ENCODE measurements at regions not wholly inside any gene's neighbourhood (a gene's known extent, or its start where the extent isn't known, plus 50 kb on each side); places are given as distances from the start of the nearest gene placed in this dataset.
A peak's percentile ranks its signal among the peaks of the same experiment; 100 is the strongest.

DNA sequence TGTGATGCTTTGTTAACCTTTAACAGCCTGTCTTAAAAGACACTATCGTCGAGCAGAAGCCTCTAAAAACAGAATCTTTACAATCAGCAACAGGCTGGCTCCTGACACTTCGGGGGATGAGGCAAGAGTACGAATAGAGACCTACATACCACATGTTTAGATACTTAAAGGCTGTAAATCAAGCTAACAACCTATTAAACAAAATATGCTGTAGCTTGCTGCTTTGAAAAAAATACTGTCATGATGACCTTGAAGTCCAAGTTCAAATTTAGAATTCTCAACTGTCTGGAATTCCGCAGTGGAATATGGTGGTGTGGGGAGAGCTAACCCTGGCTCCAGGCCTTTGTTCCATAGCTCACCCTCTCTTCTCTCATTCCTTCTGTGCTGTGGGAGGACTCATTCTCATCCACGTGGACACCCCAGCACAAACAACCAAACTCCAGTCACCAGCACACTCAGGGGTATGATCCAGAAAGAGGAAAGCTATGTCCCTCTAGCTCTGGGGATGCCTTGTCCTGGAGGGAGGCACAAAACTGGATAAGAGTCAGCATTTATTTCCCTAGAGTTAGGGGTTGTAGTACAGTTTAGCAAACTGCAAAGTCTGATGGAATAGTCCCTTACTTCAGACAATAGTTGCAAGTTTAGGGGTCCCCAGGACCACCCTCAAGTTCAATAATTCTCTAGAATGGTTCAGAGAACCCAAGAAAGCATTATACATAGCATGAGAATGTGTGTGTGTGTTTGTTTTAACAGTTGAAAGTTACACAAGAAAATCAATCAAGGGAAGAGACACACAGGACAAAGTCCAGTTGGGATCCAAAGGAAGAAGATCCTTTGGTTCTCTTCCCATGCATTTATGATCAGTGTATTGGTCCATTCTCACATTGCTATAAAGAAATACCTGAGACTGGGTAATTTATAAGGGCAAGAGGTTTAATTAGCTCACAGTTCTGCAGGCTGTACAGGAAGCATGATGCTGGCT is 196.1 kb upstream of the SVIL start (continued):
- no peak for TF ChIP-seq ZNF589 (CRISPR knock-in tag; conservative IDR thresholded peaks at IDR 0.05)
- TF ChIP-seq, protein P1, sequence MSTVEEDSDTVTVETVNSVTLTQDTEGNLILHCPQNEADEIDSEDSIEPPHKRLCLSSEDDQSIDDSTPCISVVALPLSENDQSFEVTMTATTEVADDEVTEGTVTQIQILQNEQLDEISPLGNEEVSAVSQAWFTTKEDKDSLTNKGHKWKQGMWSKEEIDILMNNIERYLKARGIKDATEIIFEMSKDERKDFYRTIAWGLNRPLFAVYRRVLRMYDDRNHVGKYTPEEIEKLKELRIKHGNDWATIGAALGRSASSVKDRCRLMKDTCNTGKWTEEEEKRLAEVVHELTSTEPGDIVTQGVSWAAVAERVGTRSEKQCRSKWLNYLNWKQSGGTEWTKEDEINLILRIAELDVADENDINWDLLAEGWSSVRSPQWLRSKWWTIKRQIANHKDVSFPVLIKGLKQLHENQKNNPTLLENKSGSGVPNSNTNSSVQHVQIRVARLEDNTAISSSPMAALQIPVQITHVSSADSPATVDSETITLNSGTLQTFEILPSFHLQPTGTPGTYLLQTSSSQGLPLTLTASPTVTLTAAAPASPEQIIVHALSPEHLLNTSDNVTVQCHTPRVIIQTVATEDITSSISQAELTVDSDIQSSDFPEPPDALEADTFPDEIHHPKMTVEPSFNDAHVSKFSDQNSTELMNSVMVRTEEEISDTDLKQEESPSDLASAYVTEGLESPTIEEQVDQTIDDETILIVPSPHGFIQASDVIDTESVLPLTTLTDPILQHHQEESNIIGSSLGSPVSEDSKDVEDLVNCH (CRISPR knock-in tag; IDR thresholded peaks at IDR 0.05) = no peak
- no peak for TF ChIP-seq KLF15 (CRISPR knock-in tag; IDR thresholded peaks at IDR 0.05; ENCODE audit: borderline replicate concordance)
- TF ChIP-seq SIX1 (CRISPR knock-in tag; IDR thresholded peaks at IDR 0.05; ENCODE audit: borderline replicate concordance) = no peak
- no peak for TF ChIP-seq ZNF17 (CRISPR knock-in tag; IDR thresholded peaks at IDR 0.05)
- TF ChIP-seq, protein P2, sequence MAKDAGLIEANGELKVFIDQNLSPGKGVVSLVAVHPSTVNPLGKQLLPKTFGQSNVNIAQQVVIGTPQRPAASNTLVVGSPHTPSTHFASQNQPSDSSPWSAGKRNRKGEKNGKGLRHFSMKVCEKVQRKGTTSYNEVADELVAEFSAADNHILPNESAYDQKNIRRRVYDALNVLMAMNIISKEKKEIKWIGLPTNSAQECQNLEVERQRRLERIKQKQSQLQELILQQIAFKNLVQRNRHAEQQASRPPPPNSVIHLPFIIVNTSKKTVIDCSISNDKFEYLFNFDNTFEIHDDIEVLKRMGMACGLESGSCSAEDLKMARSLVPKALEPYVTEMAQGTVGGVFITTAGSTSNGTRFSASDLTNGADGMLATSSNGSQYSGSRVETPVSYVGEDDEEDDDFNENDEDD (CRISPR knock-in tag; IDR thresholded peaks at IDR 0.05; ENCODE audit: borderline replicate concordance) = no peak
- TF ChIP-seq, protein P3, sequence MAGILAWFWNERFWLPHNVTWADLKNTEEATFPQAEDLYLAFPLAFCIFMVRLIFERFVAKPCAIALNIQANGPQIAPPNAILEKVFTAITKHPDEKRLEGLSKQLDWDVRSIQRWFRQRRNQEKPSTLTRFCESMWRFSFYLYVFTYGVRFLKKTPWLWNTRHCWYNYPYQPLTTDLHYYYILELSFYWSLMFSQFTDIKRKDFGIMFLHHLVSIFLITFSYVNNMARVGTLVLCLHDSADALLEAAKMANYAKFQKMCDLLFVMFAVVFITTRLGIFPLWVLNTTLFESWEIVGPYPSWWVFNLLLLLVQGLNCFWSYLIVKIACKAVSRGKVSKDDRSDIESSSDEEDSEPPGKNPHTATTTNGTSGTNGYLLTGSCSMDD (CRISPR knock-in tag; IDR thresholded peaks at IDR 0.05) = no peak
- peak; percentile 92 for TF ChIP-seq ZNF644 (CRISPR knock-in tag; IDR thresholded peaks at IDR 0.05; ENCODE audit: low read depth)
- TF ChIP-seq, protein P4, sequence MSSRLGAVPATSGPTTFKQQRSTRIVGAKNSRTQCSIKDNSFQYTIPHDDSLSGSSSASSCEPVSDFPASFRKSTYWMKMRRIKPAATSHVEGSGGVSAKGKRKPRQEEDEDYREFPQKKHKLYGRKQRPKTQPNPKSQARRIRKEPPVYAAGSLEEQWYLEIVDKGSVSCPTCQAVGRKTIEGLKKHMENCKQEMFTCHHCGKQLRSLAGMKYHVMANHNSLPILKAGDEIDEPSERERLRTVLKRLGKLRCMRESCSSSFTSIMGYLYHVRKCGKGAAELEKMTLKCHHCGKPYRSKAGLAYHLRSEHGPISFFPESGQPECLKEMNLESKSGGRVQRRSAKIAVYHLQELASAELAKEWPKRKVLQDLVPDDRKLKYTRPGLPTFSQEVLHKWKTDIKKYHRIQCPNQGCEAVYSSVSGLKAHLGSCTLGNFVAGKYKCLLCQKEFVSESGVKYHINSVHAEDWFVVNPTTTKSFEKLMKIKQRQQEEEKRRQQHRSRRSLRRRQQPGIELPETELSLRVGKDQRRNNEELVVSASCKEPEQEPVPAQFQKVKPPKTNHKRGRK (CRISPR knock-in tag; IDR thresholded peaks at IDR 0.05) = no peak
- TF ChIP-seq, protein P5, sequence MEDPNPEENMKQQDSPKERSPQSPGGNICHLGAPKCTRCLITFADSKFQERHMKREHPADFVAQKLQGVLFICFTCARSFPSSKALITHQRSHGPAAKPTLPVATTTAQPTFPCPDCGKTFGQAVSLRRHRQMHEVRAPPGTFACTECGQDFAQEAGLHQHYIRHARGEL (CRISPR knock-in tag; IDR thresholded peaks at IDR 0.05) = no peak
- TF ChIP-seq, protein P6, sequence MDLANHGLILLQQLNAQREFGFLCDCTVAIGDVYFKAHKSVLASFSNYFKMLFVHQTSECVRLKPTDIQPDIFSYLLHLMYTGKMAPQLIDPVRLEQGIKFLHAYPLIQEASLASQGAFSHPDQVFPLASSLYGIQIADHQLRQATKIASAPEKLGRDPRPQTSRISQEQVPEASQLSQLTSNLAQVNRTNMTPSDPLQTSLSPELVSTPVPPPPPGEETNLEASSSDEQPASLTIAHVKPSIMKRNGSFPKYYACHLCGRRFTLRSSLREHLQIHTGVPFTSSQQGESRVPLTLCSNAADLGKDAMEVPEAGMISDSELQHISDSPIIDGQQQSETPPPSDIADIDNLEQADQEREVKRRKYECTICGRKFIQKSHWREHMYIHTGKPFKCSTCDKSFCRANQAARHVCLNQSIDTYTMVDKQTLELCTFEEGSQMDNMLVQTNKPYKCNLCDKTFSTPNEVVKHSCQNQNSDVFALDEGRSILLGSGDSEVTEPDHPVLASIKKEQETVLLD (CRISPR knock-in tag; IDR thresholded peaks at IDR 0.05; ENCODE audit: low read depth) = no peak
- no peak for TF ChIP-seq RFX5 (IDR thresholded peaks at IDR 0.05; ENCODE audit: low read depth, low read length)
- no peak for TF ChIP-seq ELF1 (CRISPR knock-in tag; IDR thresholded peaks at IDR 0.05)
- no peak for TF ChIP-seq ZNF30 (CRISPR knock-in tag; IDR thresholded peaks at IDR 0.05)
- peak; percentile 57 for TF ChIP-seq HNF4G (IDR thresholded peaks at IDR 0.05; ENCODE audit: borderline replicate concordance, low read depth, low read length)
- no peak for TF ChIP-seq HNF4G (CRISPR knock-in tag; IDR thresholded peaks at IDR 0.05; ENCODE audit: borderline replicate concordance, low read depth)
- TF ChIP-seq SMAD9 (CRISPR knock-in tag; IDR thresholded peaks at IDR 0.05) = no peak
- no peak for TF ChIP-seq NR1H2 (CRISPR knock-in tag; IDR thresholded peaks at IDR 0.05; ENCODE audit: borderline replicate concordance, low read depth)
- no peak for TF ChIP-seq TARDBP (CRISPR knock-in tag; IDR thresholded peaks at IDR 0.05)
- no peak for TF ChIP-seq GFI1 (CRISPR knock-in tag; IDR thresholded peaks at IDR 0.05; ENCODE audit: borderline replicate concordance)
